HG02610 (cell line): ENCODE measurements at regions not wholly inside any gene's neighbourhood (a gene's known extent, or its start where the extent isn't known, plus 50 kb on each side); places are given as distances from the start of the nearest gene placed in this dataset.

Source experiments
- ATAC-seq: cut with Tn5 transposase; IDR thresholded peaks from one replicate; pipeline ENCODE4 v1.9.1; 2021; ENCODE audit warnings: mild to moderate bottlenecking, moderate library complexity; ENCODE audit not compliant: unreplicated experiment

DNA sequence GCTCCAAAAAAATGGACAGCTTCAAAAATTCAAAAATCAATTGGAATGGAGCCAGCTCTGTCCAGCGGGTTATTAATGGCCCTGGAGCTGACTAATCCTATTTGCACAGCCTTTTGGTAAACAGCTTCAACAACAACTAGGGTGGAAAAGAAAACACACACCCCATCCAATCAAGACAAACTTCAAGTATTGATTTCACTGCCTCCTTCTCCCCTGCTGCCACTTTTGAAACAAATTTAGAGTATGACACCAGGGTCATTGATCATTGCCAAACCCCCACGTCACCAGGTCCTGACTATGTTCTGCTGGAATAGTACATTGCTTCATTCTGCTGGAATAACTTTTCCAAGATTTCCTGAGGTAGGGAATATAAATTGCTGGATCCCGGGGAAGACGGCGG is 56.8 kb upstream of the GTF3A start:
- ATAC-seq = no peak

DNA sequence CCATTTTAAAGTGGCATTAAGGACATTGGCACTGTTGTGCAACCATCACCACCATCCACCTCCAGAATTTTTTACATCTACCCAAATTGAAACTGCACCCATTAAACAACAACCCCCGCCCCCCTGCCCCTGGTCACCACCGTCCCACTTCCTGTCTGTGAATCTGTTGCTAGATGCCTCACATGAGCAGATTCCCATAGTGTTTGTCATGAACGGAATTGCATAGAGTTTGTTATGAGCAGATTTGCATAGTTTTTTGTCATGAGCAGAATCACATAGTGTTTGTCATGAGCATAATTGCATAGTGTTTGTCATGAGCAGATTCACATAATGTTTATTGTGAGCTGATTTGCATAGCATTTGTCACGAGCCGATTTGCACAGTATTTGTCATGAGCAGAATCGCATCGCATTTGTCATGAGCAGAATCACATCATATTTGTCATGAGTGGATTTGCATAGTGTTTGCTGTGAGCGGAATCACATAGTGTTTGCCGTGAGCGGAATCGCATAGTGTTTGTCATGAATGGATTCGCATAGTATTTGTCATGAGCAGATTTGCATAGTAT is 54.0 kb upstream of the GTF3A start:
- no peak for ATAC-seq

GRCh38 chr13:27371932-27372331 is 52.5 kb upstream of the GTF3A start:
- no peak for ATAC-seq

DNA sequence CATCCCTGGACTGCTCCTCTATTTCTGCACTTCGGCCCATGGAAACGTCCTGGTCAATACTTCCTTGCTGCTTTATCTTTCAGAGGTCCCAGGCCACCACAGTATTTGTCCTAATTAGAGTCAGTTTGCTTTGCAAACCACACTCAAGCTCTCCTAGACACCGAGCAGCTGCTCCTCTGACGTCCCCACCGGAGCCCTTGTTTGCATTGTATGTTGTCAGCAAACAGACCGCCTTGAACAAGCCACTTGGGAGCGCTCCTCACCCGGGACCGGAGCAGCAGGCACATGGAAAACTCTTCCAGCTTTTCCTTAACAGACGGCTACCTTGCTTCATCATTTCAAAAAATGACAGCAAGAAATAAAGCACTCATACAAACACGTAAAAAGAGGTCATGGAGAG is 51.5 kb upstream of the GTF3A start:
- ATAC-seq = no peak

- no peak for ATAC-seq
Observed at GRCh38 chr13:27374126-27374613, 50.2 kb upstream of the GTF3A start.
